Inferior parietal cortex (tissue), 1 donor: ENCODE measurements at regions not wholly inside any gene's neighbourhood (a gene's known extent, or its start where the extent isn't known, plus 50 kb on each side); places are given as distances from the start of the nearest gene placed in this dataset.
"Not testable (repeated sequence)": the region's sequence is repeated elsewhere in the genome, so short reads cannot be mapped to it uniquely, and the experiment has no call there.

Experiments used
- DNase-seq: peaks from one replicate; pipeline ENCODE4 v3.0.0-alpha.2; 2016; ENCODE audit errors: extremely low spot score

DNA sequence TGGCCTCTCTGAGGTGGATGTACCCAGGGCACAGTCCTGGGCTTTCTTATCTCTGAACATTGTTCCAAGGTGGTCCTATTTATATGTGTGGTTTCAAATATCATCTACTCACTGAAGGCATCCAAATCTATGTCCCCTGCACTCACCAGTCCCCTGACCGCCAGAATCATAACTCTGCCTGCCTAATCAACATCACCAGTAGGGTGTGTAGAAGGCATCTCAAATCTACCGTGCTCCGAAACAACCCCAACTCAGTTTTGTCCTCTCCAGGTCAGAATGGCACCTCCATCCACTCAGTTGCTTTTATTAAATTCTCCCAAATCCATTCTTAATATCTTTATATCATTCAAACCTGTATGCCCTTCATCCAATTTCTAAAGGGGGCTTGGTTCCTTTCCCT is 536.3 kb downstream of the GRIN2A start:
- DNase-seq: no peak

DNA sequence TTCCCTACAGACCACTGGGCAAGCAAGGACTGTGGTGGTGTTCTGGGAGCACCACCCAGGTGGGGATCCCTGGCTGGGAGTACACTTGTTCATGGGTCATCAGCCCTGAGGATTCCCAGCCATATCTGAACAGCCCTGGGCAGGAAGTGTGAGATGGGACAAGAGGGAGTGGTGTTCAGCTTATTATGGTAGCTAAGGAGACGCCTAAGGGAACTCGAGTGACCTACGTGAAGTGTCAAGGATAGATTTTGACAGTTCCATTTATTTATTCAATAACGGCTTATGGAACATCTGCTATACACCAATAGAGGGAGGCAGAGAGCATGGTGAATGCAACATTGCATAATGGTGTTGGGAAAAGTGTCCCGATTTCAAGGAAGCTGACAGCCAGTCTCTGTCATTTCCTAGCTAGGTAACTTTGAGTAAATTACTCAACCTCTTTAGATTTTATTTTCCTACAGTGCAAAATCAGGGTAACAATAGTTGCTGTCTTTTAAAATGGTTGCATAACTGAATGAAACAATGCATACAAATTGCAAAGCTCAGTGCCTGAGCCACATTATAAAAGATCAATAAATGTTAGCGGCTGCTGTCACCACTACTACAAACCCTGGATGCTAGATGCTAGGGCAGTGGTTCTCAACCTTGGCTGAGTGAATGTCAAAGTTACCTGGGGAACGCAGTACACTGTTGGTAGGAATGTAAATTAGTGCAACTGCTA is 534.1 kb downstream of the GRIN2A start:
- DNase-seq: peak; percentile 70

DNA sequence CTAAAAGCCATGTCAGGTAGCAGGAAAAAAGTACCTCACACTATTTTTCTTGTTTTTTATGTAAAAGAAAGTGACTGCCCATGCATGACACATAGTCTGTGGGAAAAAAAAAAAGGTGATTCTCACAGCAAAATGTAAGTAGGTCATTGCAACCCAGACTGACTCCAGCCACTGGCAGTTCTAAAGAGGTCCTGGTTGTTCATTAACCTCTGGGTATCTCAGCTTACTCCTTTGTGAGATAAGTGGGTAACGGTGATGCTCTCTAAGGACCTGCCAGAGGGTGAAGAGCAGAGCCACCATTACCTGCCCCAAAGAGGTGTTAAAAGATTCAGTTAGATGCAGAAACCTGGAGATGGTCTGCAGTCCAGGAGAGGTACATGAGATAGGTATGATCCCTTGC is 531.9 kb downstream of the GRIN2A start:
- no peak for DNase-seq

DNA sequence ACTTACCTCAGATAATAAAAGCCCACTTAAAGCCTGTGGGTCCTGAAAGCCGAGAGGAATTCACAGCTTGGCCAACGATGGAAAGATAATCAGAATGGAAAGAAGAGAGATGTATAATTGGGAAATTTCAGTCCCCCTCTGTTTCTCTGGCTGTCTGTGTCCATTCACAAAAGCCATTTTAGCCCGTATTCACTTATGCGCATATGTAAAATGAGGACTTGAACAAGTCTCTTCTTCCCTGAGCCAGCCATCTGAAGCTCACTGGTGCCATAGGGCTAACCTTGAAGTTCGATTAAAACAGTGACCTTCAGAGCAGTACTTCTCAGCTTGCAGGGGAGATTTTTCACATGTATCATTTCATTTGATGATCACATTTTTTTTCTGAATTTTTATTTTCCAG is 527.2 kb downstream of the GRIN2A start:
- DNase-seq: no peak

DNA sequence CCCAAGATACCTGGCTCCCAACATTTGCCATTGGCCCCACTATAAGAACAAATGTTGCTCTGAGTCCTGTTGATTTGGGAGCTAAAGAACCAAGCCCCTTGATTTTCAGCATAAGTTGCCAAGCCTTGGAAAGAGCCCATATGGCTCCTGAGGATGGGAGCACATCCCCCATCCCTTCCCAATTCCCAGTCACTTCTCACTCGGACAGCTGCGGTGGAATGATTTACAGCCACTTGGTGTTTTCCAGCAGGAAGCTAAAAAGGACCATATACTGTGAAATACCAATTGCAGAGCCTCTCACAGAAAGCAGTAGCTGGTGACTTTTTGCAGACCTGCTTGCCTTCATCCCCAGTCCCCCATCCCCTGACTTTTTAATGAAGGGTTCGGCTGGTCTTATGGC is 524.6 kb downstream of the GRIN2A start:
- no peak for DNase-seq

DNA sequence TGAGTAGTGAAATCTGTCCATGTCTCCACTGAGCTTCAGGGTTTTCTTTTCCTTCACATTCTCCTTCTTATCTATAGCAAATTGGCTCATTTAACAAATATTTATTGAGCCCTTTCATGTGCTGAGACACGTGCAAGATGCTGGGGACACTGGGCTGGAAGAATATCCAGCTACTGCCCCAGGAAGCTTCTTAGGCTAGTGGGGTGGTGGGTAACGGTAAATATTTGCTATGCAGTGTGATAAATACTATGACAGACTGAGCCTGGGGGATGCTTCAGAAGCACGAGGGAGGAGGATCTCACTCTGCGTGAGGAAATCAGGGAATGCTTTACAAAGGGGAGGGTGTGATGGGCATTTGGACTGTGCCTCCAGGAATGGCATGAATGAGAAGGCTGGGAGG is 524.1 kb downstream of the GRIN2A start:
- no peak for DNase-seq

DNA sequence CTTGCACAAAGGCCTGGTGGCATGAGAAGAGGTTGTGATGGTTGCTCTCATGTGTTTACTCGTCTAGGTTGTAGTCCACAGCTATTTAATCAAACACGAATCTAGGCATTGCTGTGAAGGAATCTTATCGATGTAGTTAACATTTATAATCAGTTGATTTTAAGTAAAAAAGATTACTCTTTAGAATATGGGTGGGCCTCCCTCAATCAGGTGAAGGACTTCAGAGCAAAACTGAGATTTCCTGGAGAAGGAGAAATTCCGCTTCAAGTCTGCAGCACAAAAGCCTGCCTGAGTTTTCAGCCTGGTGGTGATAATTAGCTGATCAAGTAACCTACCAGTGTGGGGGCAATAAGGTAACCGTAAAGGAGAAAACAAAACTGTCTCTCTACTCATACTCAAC is 523.6 kb downstream of the GRIN2A start:
- DNase-seq: no peak

DNA sequence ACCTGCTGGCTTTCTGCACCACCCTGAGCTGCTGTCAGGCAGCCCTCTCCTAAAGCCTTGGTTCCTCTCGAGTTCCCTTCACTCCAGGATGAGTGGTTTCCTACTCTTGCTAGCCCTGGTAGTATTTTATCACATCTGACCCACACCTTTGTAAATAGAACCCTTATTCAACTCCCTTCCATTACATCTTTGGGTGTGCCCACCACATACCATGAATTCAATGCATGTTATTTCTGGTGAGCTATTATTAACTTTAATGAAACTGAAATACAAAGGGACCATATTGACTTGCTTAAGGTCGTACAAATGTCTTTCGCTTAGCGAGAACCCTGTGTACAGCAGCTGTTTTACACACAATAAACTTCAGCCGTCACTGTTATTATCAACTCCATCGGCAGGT is 521.3 kb downstream of the GRIN2A start:
- no peak for DNase-seq

DNA sequence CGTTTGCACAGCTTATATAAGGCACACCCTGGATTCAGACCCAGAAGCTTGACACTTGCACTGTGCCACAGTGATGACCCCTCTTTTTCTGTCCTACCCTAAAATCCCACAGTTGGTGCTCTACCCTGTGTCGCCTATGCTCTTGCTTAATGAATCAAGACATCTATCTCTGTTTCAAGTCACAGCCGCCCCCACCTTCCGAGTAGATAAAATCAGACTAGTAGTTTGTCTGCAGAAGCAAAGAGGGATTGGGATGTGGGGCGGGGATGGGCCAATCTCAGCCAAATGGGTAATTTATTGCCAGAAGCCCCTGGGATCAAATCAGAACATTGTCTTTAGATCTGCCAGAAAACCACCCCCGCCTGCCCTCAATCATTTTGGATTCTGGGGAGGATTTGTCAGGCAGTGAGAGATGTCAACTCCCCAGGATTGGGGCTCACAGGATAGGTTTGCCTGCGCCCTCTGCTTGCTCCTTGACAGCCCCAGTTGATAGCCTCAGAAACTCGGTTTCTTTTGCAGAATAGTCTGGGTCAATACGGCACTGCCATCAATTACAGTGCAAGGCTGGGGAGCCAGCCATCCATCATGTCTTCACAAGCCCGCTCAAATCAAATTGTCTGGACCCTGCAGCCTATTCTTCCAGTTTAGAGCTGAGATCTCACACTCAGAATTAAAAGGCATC is 520.8 kb downstream of the GRIN2A start:
- DNase-seq: no peak

DNA sequence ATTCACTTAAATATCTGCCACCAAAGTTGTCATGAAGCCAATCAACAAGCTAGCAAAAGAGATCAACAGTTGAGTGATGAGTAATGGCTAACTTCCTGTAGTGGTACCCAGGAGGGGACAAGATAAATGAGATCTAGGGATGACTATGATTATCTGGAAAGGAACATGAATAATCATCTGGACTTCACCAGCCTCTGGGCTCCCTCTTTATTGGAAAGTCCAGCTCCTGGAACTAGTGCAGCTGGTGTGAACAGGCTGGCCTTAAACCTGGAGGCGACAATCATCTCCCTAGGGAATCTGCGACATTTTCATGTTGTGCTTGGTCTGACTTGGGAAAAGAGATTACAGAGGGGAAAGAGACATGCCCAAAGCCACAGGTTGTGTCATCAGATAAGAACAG is 518.6 kb downstream of the GRIN2A start:
- DNase-seq: no peak

DNA sequence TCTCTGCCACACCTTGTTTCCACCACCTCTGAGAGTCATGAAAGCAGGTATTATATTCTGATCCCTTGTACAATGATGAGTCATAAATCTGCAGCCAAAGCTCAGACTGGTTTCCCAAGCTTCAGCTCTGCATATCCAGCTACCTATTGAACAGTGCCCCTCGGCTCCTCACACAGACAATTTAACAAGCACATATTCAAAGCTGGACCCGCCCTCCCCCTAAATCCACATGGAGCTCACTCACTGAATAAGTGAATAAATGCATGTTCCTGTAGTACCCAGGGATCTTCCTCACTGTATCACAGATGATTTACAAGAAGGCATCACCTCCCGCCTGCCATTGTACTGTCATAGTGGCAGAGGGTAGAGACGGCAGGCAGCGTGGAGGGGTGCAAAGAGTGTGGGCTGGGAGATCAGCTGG is 516.4 kb downstream of the GRIN2A start:
- no peak for DNase-seq

DNA sequence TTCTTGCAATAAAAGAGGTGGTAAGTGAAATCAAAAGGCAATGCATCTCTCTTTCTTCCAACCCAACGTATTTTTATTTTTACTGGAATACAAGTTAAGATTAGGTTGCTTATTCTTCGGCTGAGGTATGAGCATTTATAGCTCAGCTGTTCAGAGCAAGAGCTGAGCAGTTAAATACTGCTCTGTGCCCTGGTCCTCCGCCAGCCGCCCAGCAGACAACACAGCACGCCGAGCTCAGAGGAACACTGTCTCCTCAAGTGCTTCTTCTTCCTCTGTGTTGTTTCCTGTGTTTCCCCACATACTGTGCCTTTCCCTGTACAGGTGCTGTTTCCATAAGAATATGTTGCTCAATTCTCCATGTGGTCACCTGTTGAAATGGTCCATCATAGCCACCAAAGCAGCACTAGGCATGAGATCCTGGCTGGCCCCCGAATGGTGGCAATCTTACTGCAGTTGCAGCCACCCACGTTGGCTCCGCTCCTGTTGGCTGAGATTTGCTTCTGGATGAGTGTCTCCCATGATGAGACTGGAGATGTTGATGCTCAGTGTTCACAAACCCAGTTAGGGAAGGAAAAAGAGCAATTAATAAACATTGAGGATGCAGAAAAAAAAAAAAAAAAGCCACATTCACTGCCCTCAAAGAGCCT is 515.3 kb downstream of the GRIN2A start:
- no peak for DNase-seq

DNA sequence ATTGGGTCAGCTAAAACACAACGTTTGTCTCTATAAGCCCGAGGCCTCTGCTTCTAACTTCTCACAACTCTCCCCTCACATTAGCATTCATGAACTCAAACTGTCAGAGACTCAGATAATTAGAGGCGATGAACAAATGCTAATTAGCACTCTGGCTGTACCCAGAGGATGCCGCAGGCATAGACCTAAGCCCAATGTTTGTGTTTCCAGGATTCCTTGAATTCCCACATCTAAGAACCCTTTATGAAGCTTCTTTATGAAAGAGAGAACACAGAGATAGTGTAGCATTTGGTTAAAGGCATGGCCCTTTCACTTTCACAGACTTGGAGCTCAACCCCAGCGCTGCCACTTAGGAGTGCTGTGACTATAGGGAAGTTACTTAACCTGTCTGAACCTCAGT is 512.2 kb downstream of the GRIN2A start:
- no peak for DNase-seq

DNA sequence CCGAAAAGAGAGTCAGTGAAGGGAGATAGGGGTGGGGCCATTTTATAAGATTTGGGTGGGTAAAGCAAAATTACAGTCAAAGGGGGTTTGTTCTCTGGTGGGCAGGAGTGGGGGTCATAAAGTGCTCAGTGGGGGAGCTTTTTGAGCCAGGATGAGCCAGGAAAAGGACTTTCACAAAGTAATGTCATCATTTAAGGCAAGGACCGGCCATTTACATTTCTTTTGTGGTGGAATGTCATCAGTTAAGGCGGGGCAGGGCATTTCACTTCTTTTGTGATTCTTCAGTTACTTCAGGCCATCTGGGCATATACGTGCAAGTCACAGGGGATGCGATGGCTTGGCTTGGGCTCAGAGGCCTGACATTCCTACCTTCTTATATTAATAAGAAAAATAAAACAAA is 511.6 kb downstream of the GRIN2A start:
- DNase-seq: not testable (repeated sequence)

DNA sequence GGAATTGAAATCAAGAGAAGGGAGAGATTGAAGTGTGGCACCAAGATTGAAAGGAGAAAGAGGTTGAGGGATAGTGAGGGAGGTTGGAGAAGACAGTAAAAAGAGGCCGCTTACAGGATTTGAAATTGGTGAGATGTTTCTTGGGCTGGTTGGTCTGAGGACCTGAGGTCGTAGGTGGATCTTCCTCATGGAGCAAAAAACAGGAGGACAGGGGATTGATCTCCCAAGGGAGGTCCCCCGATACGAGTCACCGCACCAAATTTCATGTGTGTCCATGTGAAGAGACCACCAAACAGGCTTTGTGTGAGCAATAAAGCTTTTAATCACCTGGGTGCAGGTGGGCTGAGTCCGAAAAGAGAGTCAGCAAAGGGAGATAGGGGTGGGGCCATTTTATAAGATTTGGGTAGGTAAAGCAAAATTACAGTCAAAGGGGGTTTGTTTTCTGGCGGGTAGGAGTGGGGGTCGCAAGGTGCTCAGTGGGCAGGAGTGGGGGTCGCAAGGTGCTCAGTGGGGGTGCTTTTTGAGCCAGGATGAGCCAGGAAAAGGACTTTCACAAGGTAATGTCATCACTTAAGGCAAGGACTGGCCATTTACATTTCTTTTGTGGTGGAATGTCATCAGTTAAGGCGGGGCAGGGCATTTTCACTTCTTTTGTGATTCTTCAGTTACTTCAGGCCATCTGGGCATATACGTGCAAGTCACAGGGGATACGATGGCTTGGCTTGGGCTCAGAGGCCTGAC is 505.5 kb downstream of the GRIN2A start:
- DNase-seq: not testable (repeated sequence)

DNA sequence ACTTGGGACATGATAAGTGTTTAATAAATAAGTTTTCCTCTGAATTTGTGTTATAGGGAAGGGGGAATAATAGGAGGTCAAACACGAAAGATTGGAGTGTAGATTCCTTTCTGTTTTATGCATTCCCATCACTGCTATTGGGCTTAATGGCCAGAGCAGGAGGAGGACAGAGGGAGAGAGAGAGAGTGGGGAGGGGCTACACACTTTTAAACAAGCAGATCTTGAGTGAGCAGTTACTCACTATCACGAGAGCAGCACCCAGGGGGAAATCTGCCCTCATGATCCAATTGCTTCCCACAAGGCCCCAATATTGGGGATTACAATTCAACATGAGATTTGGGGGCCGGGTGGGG is 505.0 kb downstream of the GRIN2A start:
- DNase-seq: no peak

DNA sequence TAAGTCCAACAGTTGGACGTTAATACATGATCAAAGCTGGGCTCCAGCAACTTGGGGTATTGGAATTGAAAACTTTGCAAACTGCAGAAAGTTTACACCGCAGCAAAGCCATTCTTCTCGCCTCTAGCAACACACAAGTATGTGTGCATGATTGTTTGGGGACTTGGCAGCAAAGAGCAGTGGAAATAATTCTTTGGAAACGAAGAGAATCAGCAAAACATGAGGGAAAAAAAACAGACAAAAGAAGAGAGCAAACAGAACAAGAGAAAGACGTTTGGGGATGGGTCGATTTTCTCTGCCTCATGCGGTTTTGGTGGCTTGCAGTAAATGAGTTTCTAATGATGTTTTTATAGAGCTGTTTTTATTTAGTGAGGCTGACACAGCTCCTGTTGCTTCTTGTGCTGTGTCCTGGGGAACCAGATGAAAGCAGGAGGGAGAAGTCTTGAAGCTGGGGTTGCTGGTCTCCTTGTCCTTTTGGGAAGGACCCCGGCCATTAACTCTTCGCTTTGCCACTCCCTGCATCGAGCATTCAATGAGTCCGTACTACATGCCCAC is 502.9 kb downstream of the GRIN2A start:
- no peak for DNase-seq

DNA sequence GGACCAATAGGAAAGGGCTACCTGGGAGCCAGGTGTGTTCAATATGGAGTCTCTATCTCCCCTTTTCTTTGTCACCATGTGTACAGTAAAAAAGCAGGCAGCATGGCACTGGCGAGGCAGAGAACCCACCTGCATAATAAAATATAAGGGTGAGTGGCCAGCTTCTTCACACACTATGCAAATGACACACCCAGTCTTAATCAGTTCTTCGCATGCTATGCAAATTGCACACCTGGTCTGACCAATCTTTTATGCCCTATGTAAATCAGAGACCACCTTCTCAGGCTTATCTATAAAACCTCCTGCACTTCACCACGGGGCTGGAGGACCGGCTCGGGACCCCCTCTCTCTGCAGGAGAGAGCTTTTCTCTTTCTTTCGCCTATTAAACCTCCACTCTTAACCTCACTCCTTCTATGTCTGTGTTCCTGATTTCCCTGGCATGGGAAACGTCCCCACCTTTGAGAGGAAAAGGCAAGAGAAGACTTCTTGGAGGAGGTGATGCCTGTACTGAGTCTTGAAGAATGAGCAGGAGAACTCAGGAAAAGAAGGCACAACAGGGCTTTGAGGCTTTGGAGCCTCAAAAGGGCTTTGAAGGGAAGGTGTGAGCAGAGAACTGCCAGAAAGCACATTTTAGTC is 502.1 kb downstream of the GRIN2A start:
- DNase-seq: no peak

DNA sequence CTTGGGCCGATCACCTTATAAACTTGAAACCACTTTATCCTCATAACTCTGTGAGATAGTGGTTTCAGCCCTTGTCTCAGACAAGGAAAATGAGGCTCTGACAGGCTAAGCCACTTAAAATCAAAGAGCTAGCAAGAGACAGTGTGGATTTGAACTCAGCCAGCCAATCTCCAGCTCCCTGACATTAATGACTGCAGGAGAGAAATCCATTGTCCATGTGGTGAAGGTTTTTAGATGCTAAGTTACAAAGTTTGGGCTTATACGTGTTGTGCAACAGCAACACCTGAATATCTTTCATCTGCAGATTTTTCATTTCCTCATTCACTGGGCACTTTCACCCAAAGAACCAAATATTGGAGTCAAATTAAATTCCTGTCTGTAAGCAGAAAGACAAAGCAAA is 501.3 kb downstream of the GRIN2A start:
- DNase-seq: no peak

DNA sequence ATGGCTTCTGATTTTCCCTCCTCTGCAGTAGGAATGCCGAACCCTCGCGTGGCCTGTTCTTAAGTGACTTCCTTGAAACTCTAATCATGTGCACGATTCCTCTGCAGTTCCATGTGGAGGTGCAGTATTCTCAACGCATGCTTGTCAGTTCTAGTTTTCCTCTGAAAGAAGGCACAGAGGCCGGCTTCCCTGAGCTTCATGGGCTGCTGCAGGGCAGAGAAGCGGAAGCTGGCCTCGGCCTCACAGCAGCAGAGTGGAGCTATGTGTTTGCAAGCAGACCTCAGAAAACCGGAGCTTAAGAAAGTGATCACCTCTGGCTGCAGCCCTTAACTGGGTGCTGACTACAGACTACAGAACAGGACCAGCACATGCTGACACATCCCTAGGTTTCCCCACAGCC is 500.7 kb downstream of the GRIN2A start:
- DNase-seq: no peak

DNA sequence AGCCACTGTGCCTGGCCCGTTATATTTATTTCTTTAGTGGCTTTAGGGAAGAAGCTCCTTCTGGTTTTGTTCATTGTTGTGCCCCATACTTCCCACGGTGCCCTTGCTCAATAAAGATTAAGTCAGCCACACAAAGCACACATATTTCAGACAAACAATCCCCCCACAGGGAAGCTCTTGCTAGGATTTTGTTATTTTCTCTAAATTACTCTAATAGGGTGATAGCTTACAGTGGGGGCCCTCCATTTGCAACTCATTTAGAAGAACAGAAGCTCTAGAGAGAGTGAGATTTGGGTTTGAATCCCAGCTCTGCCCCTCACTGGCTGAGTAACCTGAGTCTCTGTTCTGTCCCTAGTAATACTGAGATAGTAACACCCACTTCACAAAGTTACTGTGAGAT is 499.9 kb downstream of the GRIN2A start:
- DNase-seq: no peak

DNA sequence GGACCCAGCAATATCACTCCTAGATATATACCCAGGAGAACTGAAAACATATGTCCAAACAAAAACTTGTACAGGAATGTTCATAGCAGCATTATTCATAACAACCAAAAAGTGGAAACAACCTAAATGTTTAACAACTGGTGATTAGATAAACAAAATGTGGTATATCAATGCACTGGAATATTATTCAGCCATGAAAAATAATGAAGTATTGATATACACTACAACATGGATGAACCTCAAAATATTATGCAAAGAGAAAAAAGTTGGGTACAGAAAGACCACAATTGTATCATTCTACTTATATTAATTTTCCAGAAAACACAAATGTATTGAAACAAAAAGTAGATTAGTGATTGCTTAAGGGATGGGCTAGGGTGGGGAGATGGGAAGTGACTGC is 498.6 kb downstream of the GRIN2A start:
- DNase-seq: no peak
